ENCODE measurements at regions not wholly inside any gene's neighbourhood (a gene's known extent, or its start where the extent isn't known, plus 50 kb on each side); places are given as distances from the start of the nearest gene placed in this dataset.

DNA sequence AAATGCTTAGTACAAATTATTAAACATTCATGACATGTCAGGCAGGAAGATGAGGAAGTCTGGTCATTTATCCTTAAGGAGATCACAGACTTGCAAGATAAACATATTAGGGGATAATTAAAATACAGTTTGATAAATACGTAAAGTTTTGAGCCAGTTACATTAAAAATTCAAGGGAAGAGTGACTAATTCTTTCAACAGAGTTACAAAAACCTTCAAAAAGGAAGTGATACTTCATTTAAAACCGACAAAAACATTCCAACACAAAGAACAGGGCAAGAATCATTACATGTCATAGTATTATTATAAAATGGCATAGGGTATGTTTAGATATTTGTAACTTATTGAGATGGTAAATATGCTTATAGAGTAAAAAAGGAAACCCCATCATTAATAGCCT lies 636.0 kb downstream of the NR4A2 start:
- intact Hi-C loops (cut with micrococcal nuclease) = loop anchor here (10.0 kb wide), 2 partner anchors 648 to 738 kb away; partner anchors contain the start of gene GPD2
- Mint-ChIP-seq H3K27ac (peak overlapping the region; percentile 86), H3K9me3 (peaks cover 19% of the 10 kb centered on the region), H3K36me3 (ENCODE audit: low read depth) (peaks cover 11% of the 10 kb centered on the region), H3K4me3 (no peak overlapping the region), H3K4me1 (ENCODE audit: low read depth) (peaks cover 32% of the 10 kb centered on the region), H3K27me3 (no peaks in the 10 kb centered on the region)

DNA sequence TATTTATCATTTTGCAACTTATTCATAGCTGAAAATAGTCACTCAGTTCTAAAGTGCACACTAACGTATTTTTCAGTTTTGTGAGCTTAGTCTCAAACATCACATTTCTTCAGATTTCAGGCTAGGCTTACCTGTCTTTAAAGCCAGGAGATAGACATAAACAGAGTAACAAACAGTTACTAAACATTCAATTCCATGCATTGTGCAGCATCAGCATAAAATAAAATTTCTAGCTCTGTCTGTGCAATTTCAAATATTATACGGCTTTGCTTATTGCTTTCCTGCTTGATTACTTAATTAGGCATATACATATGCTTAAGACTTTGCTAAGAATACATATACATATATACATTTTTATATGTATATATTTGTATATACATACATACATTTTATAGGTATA lies 637.0 kb downstream of the NR4A2 start:
- peaks cover 19% of the 10 kb centered on the region for H3K9me3 Mint-ChIP-seq
- peaks cover 11% of the 10 kb centered on the region for H3K36me3 Mint-ChIP-seq (ENCODE audit: low read depth)
- H3K27me3 Mint-ChIP-seq = no peaks in the 10 kb centered on the region
- intact Hi-C loops (cut with micrococcal nuclease) = loop anchor here (10.0 kb wide), 2 partner anchors 649 to 739 kb away; partner anchors contain the start of gene GPD2
- no peak overlapping the region for H3K27ac Mint-ChIP-seq
- no peak overlapping the region for H3K4me3 Mint-ChIP-seq
- peaks cover 37% of the 10 kb centered on the region for H3K4me1 Mint-ChIP-seq (ENCODE audit: low read depth)

DNA sequence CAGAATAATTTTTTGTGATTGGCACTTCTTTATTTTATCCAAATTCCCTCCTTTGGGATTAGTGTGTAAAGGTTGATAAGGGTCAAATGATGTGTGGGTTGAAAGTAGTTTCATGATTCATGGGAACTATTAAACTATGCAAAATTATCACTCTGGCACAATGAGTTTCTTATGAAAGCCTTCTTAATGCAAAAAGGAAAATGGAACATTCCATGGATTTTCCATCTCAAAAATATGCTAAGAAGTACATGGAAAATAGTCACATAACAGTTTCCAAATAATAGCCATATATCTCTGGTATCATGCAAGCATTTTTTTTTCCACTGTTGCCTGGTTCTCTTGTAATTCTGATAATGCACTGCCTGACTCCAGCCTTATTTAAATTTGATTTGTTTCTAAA lies 639.7 kb downstream of the NR4A2 start:
- Mint-ChIP-seq H3K4me3 (no peak overlapping the region), H3K27me3 (no peaks in the 10 kb centered on the region)

DNA sequence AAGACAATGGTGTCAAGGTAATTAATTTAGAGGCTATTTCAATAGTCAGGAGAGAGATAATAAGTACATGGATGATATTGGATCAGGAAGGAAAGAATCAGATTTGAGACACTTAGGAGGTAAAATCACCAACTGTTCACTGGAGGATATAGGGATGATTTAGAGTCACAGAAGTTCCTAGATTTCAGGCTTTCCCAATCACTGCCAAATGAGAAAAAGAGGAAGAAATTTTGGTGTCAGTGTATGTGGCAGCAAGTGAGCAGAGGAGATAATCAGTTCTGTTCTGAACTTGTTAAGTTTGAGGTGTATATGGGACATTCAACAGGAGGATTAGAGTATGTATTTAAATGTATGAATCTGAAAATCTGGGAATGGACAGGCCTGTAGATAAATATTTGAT lies 640.4 kb downstream of the NR4A2 start:
- H3K27ac Mint-ChIP-seq = peak overlapping the region; percentile 84
- H3K36me3 Mint-ChIP-seq (ENCODE audit: low read depth) = peaks cover 1% of the 10 kb centered on the region
- H3K4me3 Mint-ChIP-seq = no peak overlapping the region
- H3K9me3 Mint-ChIP-seq = peaks cover 9% of the 10 kb centered on the region
- peaks cover 41% of the 10 kb centered on the region for H3K4me1 Mint-ChIP-seq (ENCODE audit: low read depth)
- intact Hi-C loops (cut with micrococcal nuclease) = loop anchor here (10.0 kb wide), 2 partner anchors 653 to 743 kb away; partner anchors contain the start of gene GPD2
- no peaks in the 10 kb centered on the region for H3K27me3 Mint-ChIP-seq

More for the DNA sequence above, 639.7 kb downstream of the NR4A2 start:
- Mint-ChIP-seq H3K9me3 (peaks cover 16% of the 10 kb centered on the region), H3K36me3 (ENCODE audit: low read depth) (peaks cover 9% of the 10 kb centered on the region), H3K27ac (peak overlapping the region; percentile 45), H3K4me1 (ENCODE audit: low read depth) (peaks cover 44% of the 10 kb centered on the region)
- intact Hi-C loops (cut with micrococcal nuclease) = loop anchor here (10.0 kb wide), 2 partner anchors 652 to 742 kb away; partner anchors contain the start of gene GPD2

GRCh38 chr2:155690785-155691184 lies 641.7 kb downstream of the NR4A2 start:
- intact Hi-C loops (cut with micrococcal nuclease) = loop anchor here (10.0 kb wide), 2 partner anchors 654 to 744 kb away; partner anchors contain the start of gene GPD2

GRCh38 chr2:155689791-155690190 lies 642.7 kb downstream of the NR4A2 start:
- intact Hi-C loops (cut with micrococcal nuclease) = loop anchor here (10.0 kb wide), 2 partner anchors 655 to 745 kb away; partner anchors contain the start of gene GPD2
- Mint-ChIP-seq H3K4me1 (ENCODE audit: low read depth) (peaks cover 52% of the 10 kb centered on the region), H3K27me3 (no peaks in the 10 kb centered on the region), H3K9me3 (peaks cover 22% of the 10 kb centered on the region), H3K27ac (peak overlapping the region; percentile 84), H3K36me3 (ENCODE audit: low read depth) (peaks cover 5% of the 10 kb centered on the region), H3K4me3 (no peak overlapping the region)

More at GRCh38 chr2:155690785-155691184, 641.7 kb downstream of the NR4A2 start:
- H3K9me3 Mint-ChIP-seq = peaks cover 22% of the 10 kb centered on the region
- H3K27me3 Mint-ChIP-seq = no peaks in the 10 kb centered on the region
- H3K27ac Mint-ChIP-seq = peak overlapping the region; percentile 84
- H3K4me3 Mint-ChIP-seq = no peak overlapping the region
- peaks cover 52% of the 10 kb centered on the region for H3K4me1 Mint-ChIP-seq (ENCODE audit: low read depth)
- peaks cover 5% of the 10 kb centered on the region for H3K36me3 Mint-ChIP-seq (ENCODE audit: low read depth)

GRCh38 chr2:155687181-155687580 lies 645.3 kb downstream of the NR4A2 start:
- H3K4me3 Mint-ChIP-seq = no peak overlapping the region
- no peaks in the 10 kb centered on the region for H3K27me3 Mint-ChIP-seq
- intact Hi-C loops (cut with micrococcal nuclease) = no loop called here
- peaks cover 38% of the 10 kb centered on the region for H3K4me1 Mint-ChIP-seq (ENCODE audit: low read depth)
- H3K27ac Mint-ChIP-seq = peak overlapping the region; percentile 80
- H3K9me3 Mint-ChIP-seq = peaks cover 13% of the 10 kb centered on the region
- peaks cover 5% of the 10 kb centered on the region for H3K36me3 Mint-ChIP-seq (ENCODE audit: low read depth)

- H3K4me1 Mint-ChIP-seq (ENCODE audit: low read depth) = no peaks in the 10 kb centered on the region
- H3K27ac Mint-ChIP-seq = no peak overlapping the region
- H3K9me3 Mint-ChIP-seq = peaks cover 8% of the 10 kb centered on the region
- H3K27me3 Mint-ChIP-seq = no peaks in the 10 kb centered on the region
- H3K36me3 Mint-ChIP-seq (ENCODE audit: low read depth) = no peaks in the 10 kb centered on the region
- intact Hi-C loops (cut with micrococcal nuclease) = no loop called here
- H3K4me3 Mint-ChIP-seq = no peak overlapping the region
Measured at GRCh38 chr2:155679647-155680046, 652.9 kb downstream of the NR4A2 start.

- Mint-ChIP-seq H3K27ac (no peak overlapping the region), H3K9me3 (peaks cover 23% of the 10 kb centered on the region), H3K4me1 (ENCODE audit: low read depth) (no peaks in the 10 kb centered on the region), H3K27me3 (no peaks in the 10 kb centered on the region), H3K4me3 (no peak overlapping the region), H3K36me3 (ENCODE audit: low read depth) (no peaks in the 10 kb centered on the region)
- intact Hi-C loops (cut with micrococcal nuclease) = no loop called here
Measured at GRCh38 chr2:155675920-155676319, 656.6 kb downstream of the NR4A2 start.

DNA sequence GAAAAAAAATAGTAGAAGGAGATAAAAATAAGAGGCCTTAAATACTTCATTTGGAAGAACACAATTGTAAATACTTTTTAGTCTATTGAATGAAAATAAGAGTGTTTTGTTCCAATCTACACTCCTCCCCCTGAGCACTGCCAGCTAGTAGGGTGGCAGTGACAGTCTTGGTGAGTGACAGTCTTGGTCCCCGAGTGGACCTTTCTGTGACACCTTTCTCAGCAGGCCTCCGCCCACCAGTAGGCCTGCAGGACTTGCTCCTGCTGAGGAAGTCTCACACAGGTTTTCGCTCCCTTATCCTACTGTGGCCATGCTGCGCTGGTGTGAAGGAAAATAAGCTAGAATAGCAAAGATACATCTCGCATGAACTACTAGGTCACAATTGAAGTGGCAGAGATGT lies 666.8 kb downstream of the NR4A2 start:
- Mint-ChIP-seq H3K27me3 (peaks cover 1% of the 10 kb centered on the region), H3K4me3 (no peak overlapping the region), H3K9me3 (no peaks in the 10 kb centered on the region), H3K36me3 (ENCODE audit: low read depth) (no peaks in the 10 kb centered on the region), H3K4me1 (ENCODE audit: low read depth) (no peaks in the 10 kb centered on the region), H3K27ac (no peak overlapping the region)
- intact Hi-C loops (cut with micrococcal nuclease) = no loop called here

DNA sequence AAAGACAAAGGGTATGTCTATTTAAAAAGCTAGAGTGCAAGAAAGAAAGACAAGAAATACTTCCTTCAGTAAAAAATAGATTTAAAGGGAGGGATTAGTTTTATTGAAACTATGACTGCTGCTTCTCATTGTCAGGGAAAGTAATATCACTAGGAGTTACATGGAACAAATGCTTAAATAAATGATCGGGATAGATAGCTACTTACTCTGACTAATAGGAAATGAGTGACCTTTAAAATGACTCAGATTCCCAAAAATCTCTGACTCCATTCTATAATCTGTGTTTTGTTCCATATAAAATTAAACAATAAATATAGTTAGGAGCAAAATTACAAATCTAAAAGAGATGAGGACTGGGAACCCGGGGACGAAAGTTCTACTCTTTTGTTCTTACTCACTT lies 669.3 kb downstream of the NR4A2 start:
- intact Hi-C loops (cut with micrococcal nuclease) = no loop called here
- no peaks in the 10 kb centered on the region for H3K36me3 Mint-ChIP-seq (ENCODE audit: low read depth)
- no peak overlapping the region for H3K4me3 Mint-ChIP-seq
- H3K27me3 Mint-ChIP-seq = peaks cover 1% of the 10 kb centered on the region
- H3K27ac Mint-ChIP-seq = no peak overlapping the region
- H3K9me3 Mint-ChIP-seq = no peaks in the 10 kb centered on the region
- H3K4me1 Mint-ChIP-seq (ENCODE audit: low read depth) = no peaks in the 10 kb centered on the region

DNA sequence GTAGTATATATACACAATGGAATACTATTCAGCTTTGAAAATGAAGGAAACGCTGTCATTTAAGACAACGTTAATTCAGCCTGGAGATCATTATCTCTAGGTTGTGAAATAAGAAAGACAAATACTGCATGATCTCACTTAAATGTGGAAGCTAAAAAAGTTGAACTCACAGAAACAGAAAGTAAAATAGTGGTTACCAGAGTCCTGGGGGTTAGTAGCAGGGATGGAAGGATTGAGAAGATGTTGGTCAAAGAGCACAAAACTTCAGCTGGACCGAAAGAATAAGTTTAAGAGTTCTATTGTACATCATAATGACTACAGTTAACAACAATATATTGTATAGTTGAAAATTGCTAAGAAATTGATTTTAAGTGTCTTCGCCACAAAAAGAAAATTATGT lies 670.3 kb downstream of the NR4A2 start:
- H3K9me3 Mint-ChIP-seq = no peaks in the 10 kb centered on the region
- H3K36me3 Mint-ChIP-seq (ENCODE audit: low read depth) = no peaks in the 10 kb centered on the region
- peaks cover 1% of the 10 kb centered on the region for H3K27me3 Mint-ChIP-seq
- intact Hi-C loops (cut with micrococcal nuclease) = no loop called here
- H3K4me1 Mint-ChIP-seq (ENCODE audit: low read depth) = no peaks in the 10 kb centered on the region
- no peak overlapping the region for H3K4me3 Mint-ChIP-seq
- H3K27ac Mint-ChIP-seq = no peak overlapping the region

- Mint-ChIP-seq H3K4me1 (ENCODE audit: low read depth) (no peaks in the 10 kb centered on the region), H3K36me3 (ENCODE audit: low read depth) (no peaks in the 10 kb centered on the region), H3K9me3 (no peaks in the 10 kb centered on the region), H3K4me3 (no peak overlapping the region), H3K27ac (no peak overlapping the region), H3K27me3 (no peaks in the 10 kb centered on the region)
- intact Hi-C loops (cut with micrococcal nuclease) = no loop called here
Measured at GRCh38 chr2:155653176-155653575, 679.3 kb downstream of the NR4A2 start.

GRCh38 chr2:155651851-155652250 lies 680.7 kb downstream of the NR4A2 start:
- no peaks in the 10 kb centered on the region for H3K27me3 Mint-ChIP-seq
- no peaks in the 10 kb centered on the region for H3K36me3 Mint-ChIP-seq (ENCODE audit: low read depth)
- intact Hi-C loops (cut with micrococcal nuclease) = no loop called here
- no peak overlapping the region for H3K4me3 Mint-ChIP-seq
- H3K9me3 Mint-ChIP-seq = peaks cover 8% of the 10 kb centered on the region
- no peaks in the 10 kb centered on the region for H3K4me1 Mint-ChIP-seq (ENCODE audit: low read depth)
- H3K27ac Mint-ChIP-seq = no peak overlapping the region

DNA sequence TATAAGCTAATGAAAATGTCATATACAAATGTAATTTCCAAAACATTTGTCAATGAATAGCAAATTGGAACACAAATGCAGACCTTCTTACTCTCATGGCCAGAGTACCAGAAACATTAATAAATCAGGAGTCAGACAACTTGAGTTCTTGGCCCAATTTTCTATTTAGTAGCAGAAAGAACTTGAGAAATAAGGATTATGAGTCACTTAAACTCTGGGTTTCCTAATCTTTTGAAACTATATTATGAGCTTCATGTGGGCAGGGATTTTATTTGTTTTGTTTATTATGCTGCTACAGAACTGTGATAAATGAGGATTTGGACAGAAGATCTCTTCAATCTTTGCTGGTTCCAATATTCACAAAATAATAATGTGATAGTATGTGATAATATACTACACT lies 686.7 kb downstream of the NR4A2 start:
- Mint-ChIP-seq H3K9me3 (peaks cover 9% of the 10 kb centered on the region), H3K4me1 (ENCODE audit: low read depth) (no peaks in the 10 kb centered on the region), H3K4me3 (no peak overlapping the region), H3K27ac (no peak overlapping the region), H3K27me3 (no peaks in the 10 kb centered on the region), H3K36me3 (ENCODE audit: low read depth) (no peaks in the 10 kb centered on the region)
- intact Hi-C loops (cut with micrococcal nuclease) = no loop called here

Data from dendritic cell treated with granulocyte-macrophage colony-stimulating factor and Interleukin-4, amounts not matched to agents 40 ng/mL and 50 ng/mL, for 4 days (primary cell).